NCI-H69 (cell line): ENCODE measurements at regions not wholly inside any gene's neighbourhood (a gene's known extent, or its start where the extent isn't known, plus 50 kb on each side); places are given as distances from the start of the nearest gene placed in this dataset.
A peak's percentile ranks its signal among the peaks of the same experiment; 100 is the strongest.

Experiments
- DNase-seq: peaks from one replicate; lab custom pipeline; 2025; lab: John Stamatoyannopoulos, UW

DNA sequence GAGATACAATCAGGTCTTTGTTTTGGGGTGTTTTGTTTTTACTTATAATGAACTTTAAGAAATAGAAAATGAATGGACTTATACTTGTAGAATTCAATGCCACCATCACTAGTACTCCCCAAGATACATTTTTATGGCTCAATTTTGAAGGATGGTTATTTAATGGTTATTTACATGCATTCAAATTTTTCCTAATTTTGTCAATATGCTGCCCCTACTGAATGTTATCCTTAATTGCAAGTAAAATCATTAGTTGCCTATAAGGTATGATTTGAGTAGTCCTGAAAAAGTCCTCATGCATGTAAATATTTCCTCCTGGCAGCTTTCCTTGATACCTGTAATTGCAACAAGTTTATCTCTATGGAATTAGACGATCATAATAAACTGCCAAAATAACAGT is 391.2 kb downstream of the BCAT1 start:
- no peak for DNase-seq

DNA sequence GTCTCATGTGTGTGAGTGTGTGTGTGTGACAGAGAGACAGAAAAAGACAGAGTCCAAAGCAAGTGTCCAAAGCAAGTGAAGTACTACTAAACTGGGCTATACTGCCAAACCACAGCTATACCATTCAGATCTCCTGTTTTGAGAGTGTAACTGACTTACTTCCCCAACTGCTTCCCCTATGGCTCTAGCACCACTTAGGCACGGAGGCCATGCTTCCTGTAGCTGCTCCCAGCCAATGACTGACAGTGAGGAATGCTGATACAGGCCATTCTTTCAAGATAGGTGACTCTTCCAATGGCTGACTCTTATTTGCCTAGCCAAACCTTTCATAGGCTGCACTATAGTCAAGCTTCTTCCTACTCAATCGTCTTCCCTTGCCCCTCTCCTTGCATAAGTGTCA is 393.2 kb downstream of the BCAT1 start:
- DNase-seq, result no peak

DNA sequence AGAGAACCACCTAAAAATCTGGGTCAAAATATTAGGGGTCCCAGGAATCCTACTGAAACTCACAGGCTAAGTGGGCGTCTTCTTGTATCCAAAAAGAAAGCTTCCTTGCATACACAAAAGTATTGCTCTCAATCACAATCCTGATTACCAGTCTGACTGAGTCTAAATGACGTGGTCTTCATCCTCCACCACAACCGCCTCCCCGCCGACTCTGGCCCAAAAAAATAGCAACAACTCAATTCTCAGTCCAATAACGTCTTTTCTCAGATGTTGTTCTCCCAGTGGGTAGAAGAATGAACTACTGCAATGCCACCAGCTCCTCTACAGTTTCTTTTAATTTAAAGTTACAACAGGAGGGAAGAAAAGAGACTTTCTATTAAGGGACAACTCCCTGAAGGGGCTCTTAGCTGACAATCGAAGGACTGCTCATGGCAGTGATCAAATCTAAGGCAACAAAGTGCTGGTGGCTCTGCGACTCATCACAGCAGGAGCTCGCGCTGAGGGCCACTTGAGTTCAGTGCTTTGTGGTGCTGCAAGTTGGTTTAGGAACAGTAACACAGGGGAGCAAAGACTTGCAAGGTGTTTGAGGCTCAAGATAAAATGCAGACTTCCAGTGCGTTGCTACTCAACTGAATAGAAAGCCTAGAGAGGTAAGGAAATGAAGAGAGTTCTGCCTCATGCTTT is 394.1 kb downstream of the BCAT1 start:
- no peak for DNase-seq

DNA sequence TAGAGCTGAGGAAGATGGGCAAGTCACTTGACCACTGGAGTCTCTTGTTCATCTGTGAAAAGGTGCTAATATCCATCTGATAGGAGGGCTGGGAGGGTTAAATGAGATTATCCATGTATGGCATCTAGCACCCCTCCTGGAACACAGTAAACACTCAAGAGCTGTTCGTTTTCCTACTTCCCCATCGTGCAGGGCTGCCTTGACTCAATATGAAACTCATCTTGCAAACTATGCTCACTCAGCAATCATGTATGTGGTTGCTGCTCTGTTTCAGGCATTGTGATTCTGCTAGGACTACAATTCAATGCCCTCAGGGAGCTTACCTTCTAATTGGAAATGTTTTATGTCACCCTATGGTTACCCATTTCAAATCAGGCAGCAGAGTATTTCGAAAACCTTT is 395.6 kb downstream of the BCAT1 start:
- no peak for DNase-seq

DNA sequence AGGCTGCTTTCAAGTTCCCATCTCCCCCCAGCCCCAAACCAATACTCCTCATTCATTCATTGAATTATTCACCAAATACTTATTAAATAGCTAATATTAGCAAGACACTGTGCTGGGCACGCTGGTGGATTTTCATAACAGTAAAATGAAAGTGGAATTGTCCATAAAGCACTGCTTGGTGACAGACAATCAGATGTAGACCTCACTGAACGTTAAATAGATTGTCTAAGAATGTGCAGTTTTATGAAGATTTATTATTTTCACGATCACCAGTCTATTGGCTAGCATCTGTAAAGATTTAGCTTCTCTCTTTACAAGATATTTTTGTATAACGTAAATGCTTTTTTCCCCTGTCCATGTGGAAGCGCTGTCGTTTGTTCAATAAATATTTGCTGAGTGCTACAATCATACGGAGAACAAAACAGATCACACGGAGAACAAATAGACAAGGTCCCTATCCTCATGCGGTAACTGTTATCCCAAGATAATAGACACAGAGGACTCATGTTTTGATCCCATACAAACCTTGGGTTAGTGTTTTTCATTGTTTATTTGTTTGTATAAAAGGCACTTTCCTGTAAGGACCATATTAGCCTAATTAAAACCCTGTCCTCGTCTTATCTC is 397.6 kb downstream of the BCAT1 start:
- peak; percentile 79 for DNase-seq

DNA sequence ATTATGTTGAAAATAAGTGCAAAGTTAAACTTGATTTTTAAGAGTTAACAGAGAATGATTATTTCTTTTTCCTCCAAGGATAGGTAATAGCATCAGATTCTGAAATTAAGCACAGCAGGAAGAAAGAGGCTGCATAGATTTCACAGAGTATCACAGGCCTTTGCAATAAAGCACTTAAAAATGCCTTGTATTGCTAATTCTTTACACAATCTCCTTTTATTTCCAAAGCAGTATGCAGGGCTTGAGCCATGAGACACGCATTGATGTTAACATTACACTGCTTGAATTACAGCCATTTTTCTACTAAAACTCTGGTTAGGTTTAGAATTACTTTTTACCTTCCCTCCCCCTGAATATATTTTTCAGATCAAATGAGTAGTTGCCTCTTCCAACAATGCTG is 398.3 kb downstream of the BCAT1 start:
- no peak for DNase-seq

DNA sequence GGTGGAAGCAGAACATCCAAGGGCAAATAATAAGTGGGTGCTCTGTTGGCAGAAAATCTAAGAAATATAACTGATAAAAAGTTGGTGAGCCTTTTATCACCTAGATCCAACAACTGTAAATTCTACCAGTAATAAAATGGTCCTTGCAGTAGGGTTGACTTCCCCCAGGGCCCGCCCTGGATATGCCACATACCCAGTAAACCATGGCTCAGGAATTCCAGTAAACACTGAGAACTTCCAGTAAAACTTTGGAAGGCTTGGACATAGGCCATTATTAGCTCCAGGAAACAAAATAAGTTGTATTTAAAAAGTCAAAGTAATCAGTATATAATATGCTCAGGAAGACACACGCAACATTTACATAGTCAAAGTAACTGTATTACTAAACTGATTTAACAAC is 402.2 kb downstream of the BCAT1 start:
- DNase-seq, result no peak

DNA sequence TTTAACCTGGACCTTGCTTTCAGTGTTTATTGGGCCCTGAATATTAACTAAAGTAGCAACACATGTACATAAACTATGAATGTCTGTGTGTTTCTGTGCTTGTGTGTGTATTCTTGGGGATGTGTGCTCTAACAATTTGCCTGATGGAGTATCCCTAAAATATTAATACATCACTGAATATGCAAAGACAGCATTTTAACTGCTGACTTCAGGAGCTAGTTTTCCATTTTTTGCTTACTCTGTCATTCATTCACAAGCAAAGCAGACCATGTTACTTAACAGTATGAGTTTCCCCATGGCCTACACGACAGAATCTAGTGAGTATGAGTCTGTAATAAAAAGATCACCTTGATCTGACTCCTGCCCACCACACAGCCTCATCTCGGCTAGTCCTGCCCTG is 402.8 kb downstream of the BCAT1 start:
- no peak for DNase-seq

DNA sequence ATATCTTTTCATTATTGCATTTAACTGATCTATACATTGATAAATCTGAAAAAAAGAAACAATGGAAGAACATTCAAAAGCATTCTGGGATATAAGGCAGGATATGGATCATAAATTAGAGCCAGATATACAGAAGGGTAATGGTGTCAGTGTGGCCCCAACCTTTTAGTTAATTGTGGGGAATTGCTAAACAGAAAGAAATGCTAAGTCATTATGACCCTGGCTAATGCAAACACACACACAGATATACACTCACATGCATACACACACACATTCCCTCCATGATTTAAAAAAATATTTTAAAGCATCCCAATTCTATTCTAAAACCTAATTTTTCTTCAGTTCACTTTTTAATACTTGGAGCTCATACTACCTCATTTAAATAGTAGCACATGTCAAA is 404.5 kb downstream of the BCAT1 start:
- DNase-seq, result peak; percentile 24

DNA sequence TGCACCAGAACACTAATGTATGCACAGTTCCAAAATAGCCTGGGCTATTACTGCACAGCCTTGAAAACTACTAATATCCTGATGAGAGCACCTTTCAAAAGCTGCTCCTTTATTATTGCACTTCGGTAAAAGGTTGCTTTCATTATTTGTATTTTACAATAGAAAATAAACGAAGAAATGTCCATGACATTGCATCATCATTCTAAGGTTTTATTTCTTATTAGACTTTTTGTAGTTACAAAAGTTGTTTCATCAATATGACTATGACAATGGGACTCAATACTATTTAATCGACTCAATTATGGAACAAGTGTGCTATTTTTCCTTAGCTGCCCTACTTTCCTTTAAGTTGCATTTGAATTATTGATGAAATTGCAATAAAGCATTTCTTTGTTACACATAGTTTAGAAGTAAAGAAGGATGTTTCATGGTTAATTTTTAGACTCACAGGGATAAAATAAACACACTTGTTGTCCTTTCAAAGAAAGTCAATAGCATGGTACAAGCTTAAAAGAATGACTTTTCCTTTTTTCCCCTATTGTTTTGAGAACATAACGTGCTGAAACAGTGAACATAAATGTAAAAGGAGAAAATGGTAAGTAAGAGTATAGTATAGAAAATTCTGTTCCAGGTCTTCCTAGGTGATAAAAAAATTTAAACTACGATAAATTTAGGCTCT is 407.6 kb downstream of the BCAT1 start:
- no peak for DNase-seq

DNA sequence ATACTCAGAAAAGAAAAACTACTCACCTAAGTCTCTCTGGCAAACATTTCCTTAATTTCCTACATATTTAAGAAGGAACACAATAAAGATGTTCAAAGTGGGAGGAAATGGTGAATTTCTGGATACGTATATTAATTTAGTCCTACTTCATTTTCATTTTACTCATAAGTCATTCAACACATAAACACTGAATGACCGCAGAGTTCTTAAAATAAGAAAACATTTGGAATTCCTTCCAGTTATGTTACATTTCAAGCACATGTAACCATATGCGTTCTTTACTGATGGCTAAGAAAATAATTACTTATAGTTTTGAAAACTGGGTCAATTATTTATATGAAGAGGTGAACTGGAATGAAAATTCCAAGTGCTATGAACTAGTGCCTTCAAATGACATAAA is 409.3 kb downstream of the BCAT1 start:
- no peak for DNase-seq

DNA sequence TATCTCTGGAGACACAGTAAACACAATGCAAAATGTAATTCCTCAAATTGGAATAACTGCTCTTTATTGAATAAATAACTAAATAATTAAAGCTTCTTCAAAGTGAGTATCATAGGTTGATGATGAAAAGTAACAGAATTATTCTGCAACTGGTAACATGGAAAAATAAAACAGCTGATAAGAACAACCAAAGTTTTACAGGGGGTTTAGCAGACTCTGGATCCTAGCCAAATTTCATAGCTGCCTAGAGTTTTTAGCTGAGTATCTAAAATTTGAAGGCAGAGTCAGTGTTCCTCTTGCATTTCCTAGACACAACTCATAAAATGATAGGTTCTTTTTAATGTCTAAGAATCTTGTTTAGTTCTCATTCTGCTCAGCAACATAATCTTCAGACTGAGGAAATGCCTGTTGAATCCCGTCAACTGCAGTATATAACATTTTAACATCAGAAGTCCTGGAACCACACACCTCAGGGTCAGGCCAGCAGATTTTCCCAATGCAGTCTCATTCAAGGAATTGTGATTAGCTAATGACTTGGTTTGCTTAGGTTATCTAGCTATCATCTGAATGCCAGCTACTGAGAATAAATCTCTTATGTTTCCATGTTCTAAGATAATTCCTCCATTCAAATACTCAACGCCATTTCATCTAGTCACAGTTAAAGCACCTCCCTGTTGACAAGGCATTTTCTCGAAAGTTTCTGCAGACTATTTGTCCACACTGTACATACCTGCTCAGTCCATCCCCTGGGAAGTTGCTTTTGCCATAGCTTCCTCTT is 411.6 kb downstream of the BCAT1 start:
- DNase-seq, result peak; percentile 27

DNA sequence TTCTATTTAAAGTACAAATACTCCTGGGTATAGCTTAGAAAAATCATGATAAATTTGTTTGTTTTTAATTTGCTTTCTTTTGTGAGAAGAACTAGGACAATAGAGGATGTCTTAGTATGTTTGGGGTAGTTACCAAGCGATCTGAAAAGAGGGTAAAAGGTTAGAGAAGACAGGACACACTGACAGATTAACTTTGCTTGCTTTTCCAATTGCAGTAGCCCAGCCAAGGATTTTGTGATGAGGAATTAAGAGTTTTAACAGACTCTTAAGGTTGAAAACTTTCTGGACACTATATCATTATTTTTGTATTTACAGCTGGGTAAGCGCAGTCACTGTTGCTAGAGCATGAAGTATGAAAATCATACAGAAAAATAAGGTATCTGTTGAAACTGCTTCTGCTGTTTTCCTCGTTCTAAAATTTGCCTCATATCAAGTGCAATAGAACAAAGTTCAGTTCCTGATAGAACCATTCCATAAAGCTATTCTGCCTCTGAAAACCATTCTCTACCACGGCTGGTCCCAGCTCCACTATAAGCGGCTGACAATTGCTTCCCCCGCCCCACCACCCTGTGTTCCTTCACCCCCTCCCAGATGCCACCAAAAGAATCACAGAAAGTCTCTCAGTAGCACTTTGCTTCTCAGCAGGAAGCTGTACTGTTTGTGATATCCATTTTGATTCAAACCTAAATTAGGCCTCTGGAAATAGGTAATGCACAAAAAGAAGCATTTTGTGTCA is 413.4 kb downstream of the BCAT1 start:
- DNase-seq, result peak; percentile 97

DNA sequence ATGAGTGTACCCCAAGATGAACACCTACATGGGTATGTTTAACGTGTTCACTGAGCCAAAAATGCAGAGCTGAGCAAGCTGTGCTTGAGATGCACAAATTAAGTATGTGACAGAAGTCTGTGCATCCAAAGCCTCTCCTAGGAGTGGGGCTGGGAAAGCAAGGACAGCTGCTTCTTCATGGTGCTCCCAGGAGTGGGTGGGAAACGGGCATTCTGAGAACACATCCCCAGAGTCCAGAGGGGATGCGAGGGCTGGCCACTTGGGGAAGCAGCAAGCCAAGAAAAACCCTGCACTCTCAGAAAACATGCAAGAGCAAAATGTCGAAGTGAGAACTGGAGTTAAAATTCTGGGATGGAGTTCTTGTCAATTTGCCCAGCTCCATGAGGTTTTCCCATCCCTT is 414.3 kb downstream of the BCAT1 start:
- DNase-seq, result peak; percentile 75

DNA sequence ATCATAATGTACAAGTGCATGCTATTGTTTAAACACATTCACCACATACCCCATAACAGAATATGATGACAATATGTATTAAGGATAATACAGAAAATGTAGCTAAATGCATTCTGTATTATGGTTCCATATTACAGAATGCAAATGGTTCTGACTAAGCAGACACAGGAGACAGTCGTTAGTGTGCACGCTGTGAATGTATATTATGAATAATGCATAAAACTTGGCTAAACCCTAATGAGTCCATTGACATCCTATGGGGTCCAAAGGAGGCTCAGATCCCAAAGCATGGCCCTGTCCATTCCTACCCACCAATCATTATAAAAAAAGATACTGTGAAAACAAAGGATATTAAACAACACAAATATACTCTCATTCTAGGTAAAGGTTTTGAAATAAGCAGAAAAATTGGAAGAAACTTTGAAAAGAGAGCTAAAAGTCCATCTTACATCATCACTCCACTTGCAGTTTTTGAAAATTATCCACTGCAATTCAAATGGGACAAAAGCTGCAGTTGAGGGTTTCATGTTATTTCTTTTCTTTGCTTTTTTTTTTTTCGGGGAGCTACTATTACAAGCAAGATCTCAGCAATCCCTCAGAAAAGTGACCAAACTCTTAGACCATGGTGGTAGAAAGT is 415.1 kb downstream of the BCAT1 start:
- DNase-seq, result peak; percentile 42

DNA sequence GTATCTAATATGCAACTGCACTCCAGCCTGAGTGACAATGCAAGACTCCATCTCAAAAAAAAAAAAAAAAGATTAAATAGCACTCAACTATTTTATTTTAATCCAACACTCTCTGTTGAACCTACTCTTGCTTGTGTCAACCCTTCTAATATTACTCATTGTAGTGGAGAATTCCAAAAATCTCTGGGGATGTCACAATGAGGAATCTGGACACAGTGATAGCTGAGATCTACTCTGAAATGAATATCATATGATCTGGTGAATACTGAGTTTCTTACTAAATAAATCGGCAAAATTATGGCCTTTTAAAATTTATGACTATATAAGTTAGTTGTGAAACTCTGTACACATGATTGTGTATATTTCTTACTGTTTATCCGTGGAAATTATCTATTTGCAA is 418.2 kb downstream of the BCAT1 start:
- DNase-seq, result no peak

DNA sequence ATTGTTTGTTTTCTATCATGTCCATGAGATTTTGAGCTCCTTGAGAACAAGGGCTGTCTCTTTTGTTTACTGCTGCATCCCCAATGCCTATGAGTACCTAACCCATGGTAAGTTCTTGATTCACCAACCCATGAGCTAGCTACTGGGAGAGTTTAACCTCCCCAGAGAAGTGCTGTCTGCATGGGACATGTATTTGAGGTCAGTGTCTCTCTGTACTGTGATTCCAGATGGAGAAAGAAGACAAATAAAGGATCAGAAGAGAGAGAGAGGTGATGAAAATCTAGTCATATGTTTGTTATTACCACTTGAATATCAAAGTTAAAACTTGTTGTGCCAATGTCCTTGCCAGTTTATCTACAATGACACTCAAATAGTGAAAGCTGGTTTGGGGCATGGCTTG is 421.8 kb downstream of the BCAT1 start:
- no peak for DNase-seq

DNA sequence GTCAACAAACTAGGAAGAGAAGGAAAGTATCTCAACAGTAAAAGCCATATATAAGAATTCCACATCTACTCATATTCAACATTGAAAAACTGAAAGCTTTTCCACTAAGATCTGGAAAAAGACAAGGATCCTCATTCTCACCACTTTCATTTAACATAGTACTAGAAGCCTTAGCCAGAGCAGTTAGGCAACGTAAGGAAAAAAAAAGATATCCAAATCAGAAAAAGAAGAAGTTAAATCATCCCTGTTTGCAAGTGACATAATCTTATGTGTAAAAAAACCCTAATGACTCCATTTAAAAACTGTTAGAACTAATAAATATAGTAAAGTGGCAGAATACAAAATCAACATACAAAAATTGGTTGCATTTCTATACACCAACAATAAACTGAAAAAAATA is 426.2 kb downstream of the BCAT1 start:
- DNase-seq, result no peak

DNA sequence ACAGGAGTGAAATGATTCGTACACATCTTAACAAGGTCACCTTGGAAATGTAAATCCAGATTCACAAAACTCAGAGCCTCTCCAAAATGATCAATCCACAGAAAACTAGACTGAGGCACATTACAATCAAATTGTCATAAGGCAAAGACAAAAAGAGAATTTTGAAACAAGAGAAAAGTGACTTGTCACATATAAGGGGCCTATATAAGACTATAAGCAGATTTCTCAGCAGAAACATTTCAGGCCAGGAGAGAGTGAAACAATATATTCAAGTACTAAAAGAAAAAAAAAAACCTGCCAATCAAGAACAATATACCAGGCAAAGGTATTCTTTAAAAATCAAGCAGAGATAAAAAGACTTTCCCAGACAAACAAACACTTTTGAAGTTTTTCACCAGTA is 429.1 kb downstream of the BCAT1 start:
- DNase-seq, result no peak

DNA sequence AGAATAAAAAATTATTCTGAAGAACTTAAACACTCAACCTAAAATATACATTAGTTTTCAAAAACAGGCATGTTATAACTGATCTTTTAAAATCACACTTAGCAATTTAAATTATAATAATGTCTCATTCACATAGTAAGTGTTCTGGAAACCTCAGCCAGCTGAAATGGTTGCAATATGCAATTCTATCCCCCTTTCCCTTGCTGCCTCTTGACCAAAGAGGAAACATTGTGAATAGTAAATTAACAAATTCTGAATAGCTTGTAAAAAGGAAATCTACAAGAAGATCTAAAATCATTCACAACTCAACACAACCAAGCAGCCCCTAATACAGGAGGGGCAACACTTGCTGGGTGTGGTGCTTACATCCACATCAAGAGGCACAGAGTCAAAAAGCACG is 431.9 kb downstream of the BCAT1 start:
- DNase-seq, result no peak

DNA sequence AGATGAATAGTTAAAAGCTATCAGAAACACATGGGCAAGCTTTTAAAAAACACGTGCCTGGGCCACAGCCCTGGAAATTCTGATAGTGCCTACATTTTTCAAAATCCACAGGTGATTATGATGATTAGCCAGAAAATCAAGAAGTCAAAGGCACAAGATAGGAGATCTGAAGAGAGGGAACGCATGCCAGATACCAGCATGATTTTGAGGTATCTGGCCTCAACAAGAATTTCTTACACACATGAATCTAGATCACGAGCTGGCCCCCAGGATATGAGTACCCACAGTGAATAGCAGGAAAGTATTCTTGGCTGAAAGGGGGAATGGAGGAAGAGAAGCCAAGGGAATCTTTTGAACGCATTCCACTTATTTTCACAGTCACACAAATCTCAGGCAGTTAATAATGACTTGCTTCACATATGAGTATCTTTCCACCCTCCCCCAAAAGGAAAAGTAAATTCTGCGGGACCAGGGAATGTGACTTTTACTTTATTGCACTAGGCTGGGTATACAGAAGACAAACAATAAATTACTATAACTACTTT is 438.2 kb downstream of the BCAT1 start:
- no peak for DNase-seq
